ENCODE measurements at regions not wholly inside any gene's neighbourhood (a gene's known extent, or its start where the extent isn't known, plus 50 kb on each side); places are given as distances from the start of the nearest gene placed in this dataset.

DNA sequence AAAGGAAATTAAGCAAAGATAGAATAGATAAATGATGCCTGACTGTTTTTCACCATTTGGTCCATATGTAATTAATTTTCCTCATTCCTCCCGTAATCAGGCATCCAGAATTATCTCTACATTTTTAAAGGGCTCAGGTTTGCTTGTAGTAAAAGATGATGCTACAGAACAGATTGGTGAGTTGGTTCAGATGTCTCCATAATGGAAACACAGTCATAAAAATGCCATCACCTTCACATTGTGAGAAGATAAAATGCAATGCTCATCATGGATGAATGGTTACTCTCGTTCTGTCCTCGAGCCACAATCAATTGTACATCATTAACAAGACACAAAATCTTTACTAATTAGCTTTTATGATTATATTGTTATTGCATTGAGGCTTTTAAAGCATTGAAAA lies 64.9 kb upstream of the CELF2 start:
- Histone ChIP-seq H2BK5ac (ENCODE audit: low read length) (no peak overlapping the region), H3K18ac (ENCODE audit: low read length) (no peak overlapping the region), H4K8ac (ENCODE audit: low read depth, low read length) (no peak overlapping the region), H2BK15ac (replicated peaks; ENCODE audit: low read depth) (no peak overlapping the region), H3K4me2 (ENCODE audit: low read length) (no peak overlapping the region), H3K79me1 (ENCODE audit: low read length) (no peaks in the 10 kb centered on the region), H2BK120ac (ENCODE audit: low read depth, low read length) (no peak overlapping the region), H4K5ac (ENCODE audit: low read length) (no peak overlapping the region), H3K36me3 (ENCODE audit: control insufficient read depth, insufficient read depth, low read length) (no peaks in the 10 kb centered on the region), H3K79me2 (ENCODE audit: control insufficient read depth, insufficient read depth, low read length) (no peaks in the 10 kb centered on the region), H3K56ac (ENCODE audit: low read length) (no peak overlapping the region), H3K27ac (ENCODE audit: low read depth, low read length) (no peak overlapping the region), H3K4ac (ENCODE audit: low read depth, low read length) (no peak overlapping the region), H3K4me1 (ENCODE audit: control insufficient read depth, low read depth, low read length) (no peaks in the 10 kb centered on the region), H3K9ac (ENCODE audit: low read length) (no peak overlapping the region), H3K4me3 (ENCODE audit: low read length) (no peak overlapping the region), H2AK5ac (ENCODE audit: low read length) (no peak overlapping the region), H3K27me3 (ENCODE audit: insufficient read depth, low read length, poor library complexity) (no peaks in the 10 kb centered on the region), H3K23ac (ENCODE audit: low read length) (no peak overlapping the region)
- DNase-seq, result no peak
- WGBS (ENCODE audit: extremely low coverage, insufficient coverage, low lambda C conversion rate), result no CpG with 5 or more reads among the region's 3 CpGs

DNA sequence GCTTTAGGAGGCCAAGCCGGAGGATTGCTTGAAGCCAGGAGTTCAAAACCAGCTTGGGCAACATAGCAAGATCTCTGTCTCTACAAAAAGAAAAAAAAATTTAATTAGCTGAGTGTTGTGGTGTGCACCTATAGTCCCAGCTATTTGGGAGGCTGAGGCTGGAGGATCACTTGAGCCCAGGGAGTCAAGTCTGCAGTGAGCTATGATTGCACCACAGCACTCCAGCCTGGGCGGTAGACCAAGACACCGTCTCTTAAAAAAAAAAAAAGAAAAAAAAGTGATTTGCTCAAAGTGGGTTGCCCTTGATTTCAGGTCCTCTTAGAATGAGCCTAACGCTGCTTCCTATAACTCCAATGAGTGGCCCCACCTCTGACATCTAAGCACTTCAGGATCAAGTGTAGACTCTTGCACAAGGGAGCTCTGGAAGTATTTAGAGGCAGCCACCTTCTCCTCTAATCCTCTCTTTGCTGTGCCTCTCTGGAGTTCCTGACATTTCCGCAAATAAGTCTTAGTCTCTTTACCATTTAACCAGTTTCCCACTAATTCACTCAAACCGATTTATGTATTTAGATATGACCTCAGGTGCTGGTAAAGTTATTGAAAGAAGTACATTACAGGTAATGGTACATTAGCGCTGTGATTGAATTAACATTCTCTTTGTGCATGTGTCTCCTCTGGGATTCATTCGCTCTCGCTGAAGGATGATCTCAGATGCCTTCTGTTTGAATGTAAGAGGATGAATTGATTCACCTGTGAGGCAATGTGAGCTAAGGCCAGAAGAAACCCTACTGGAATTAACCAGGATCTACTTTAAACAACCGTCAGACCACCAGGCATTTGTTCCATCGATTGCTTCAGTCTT lies 60.8 kb upstream of the CELF2 start:
- no CpG with 5 or more reads among the region's 11 CpGs for WGBS (ENCODE audit: extremely low coverage, insufficient coverage, low lambda C conversion rate)
- Histone ChIP-seq H3K27ac (ENCODE audit: low read depth, low read length) (no peak overlapping the region), H2BK5ac (ENCODE audit: low read length) (no peak overlapping the region)

DNA sequence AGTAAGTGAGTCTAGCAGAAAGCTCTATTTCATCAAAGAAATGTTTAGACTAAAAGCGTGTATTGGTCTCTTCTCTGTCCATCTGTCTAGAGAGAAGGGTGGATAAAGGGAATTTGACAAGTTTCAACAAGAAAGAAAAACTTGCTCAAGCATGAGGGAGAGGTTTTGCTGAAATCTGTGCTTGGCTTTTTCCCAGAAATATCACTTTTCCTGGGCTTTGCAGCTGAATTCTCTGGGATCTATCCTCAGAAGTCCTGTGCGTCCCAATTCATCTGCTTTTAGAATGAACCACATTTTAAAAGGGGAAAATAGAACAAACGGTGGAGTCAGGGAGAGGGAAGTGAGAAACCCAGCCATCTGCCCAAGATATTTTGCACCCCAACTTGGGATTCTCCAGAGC lies 59.6 kb upstream of the CELF2 start:
- no CpG with 5 or more reads among the region's 3 CpGs for WGBS (ENCODE audit: extremely low coverage, insufficient coverage, low lambda C conversion rate)

More for the DNA sequence above, 60.8 kb upstream of the CELF2 start:
- no peaks in the 10 kb centered on the region for H3K79me1 ChIP-seq (ENCODE audit: low read length)
- no peak overlapping the region for H3K9ac ChIP-seq (ENCODE audit: low read length)
- no peak overlapping the region for H3K4me2 ChIP-seq (ENCODE audit: low read length)
- H3K4me1 ChIP-seq (ENCODE audit: control insufficient read depth, low read depth, low read length), result no peaks in the 10 kb centered on the region
- DNase-seq, result no peak
- no peak overlapping the region for H2BK15ac ChIP-seq (replicated peaks; ENCODE audit: low read depth)
- no peak overlapping the region for H3K4ac ChIP-seq (ENCODE audit: low read depth, low read length)
- H3K56ac ChIP-seq (ENCODE audit: low read length), result no peak overlapping the region
- H3K79me2 ChIP-seq (ENCODE audit: control insufficient read depth, insufficient read depth, low read length), result no peaks in the 10 kb centered on the region
- H3K27me3 ChIP-seq (ENCODE audit: insufficient read depth, low read length, poor library complexity), result no peaks in the 10 kb centered on the region
- no peak overlapping the region for H4K8ac ChIP-seq (ENCODE audit: low read depth, low read length)
- no peak overlapping the region for H3K4me3 ChIP-seq (ENCODE audit: low read length)
- H3K23ac ChIP-seq (ENCODE audit: low read length), result no peak overlapping the region
- no peak overlapping the region for H3K18ac ChIP-seq (ENCODE audit: low read length)
- H2AK5ac ChIP-seq (ENCODE audit: low read length), result no peak overlapping the region
- H2BK120ac ChIP-seq (ENCODE audit: low read depth, low read length), result no peak overlapping the region
- H4K5ac ChIP-seq (ENCODE audit: low read length), result no peak overlapping the region
- no peaks in the 10 kb centered on the region for H3K36me3 ChIP-seq (ENCODE audit: control insufficient read depth, insufficient read depth, low read length)

DNA sequence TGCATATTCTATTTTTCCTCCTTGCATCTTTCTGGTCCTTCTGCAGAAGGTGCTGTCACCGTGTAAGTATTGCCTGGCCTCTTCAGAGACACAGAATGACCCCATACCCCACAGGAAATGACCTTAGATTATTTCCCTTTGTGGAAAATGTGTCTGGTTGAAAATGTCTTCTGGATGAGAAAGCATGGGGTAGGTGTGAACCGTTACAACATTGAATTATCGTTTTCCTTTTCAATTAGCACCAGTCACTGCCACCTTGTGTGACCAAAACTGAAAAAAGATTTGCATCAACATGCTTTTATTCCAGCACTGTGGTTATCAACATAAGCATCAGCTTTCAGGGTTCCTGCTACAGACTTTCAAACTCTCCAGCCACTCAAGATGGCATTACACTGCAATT lies 58.0 kb upstream of the CELF2 start:
- no peak overlapping the region for H3K56ac ChIP-seq (ENCODE audit: low read length)
- H3K79me1 ChIP-seq (ENCODE audit: low read length), result no peaks in the 10 kb centered on the region
- H2AK5ac ChIP-seq (ENCODE audit: low read length), result no peak overlapping the region
- H3K4me3 ChIP-seq (ENCODE audit: low read length), result no peak overlapping the region
- H4K8ac ChIP-seq (ENCODE audit: low read depth, low read length), result no peak overlapping the region
- WGBS (ENCODE audit: extremely low coverage, insufficient coverage, low lambda C conversion rate), result no CpG with 5 or more reads among the region's 3 CpGs
- no peak overlapping the region for H3K27ac ChIP-seq (ENCODE audit: low read depth, low read length)
- H3K18ac ChIP-seq (ENCODE audit: low read length), result no peak overlapping the region
- H4K5ac ChIP-seq (ENCODE audit: low read length), result no peak overlapping the region
- no peak overlapping the region for H2BK5ac ChIP-seq (ENCODE audit: low read length)
- no peaks in the 10 kb centered on the region for H3K36me3 ChIP-seq (ENCODE audit: control insufficient read depth, insufficient read depth, low read length)
- no peak overlapping the region for H2BK15ac ChIP-seq (replicated peaks; ENCODE audit: low read depth)
- no peak overlapping the region for H3K4me2 ChIP-seq (ENCODE audit: low read length)
- no peaks in the 10 kb centered on the region for H3K4me1 ChIP-seq (ENCODE audit: control insufficient read depth, low read depth, low read length)
- H3K27me3 ChIP-seq (ENCODE audit: insufficient read depth, low read length, poor library complexity), result no peaks in the 10 kb centered on the region
- no peaks in the 10 kb centered on the region for H3K79me2 ChIP-seq (ENCODE audit: control insufficient read depth, insufficient read depth, low read length)
- no peak overlapping the region for H3K9ac ChIP-seq (ENCODE audit: low read length)
- no peak overlapping the region for H3K23ac ChIP-seq (ENCODE audit: low read length)
- H2BK120ac ChIP-seq (ENCODE audit: low read depth, low read length), result no peak overlapping the region
- no peak overlapping the region for H3K4ac ChIP-seq (ENCODE audit: low read depth, low read length)
- DNase-seq, result no peak

More for the DNA sequence above, 59.6 kb upstream of the CELF2 start:
- no peak overlapping the region for H3K18ac ChIP-seq (ENCODE audit: low read length)
- no peaks in the 10 kb centered on the region for H3K27me3 ChIP-seq (ENCODE audit: insufficient read depth, low read length, poor library complexity)
- no peak overlapping the region for H3K4me2 ChIP-seq (ENCODE audit: low read length)
- H2BK5ac ChIP-seq (ENCODE audit: low read length), result no peak overlapping the region
- no peak overlapping the region for H3K4me3 ChIP-seq (ENCODE audit: low read length)
- H2BK120ac ChIP-seq (ENCODE audit: low read depth, low read length), result no peak overlapping the region
- no peaks in the 10 kb centered on the region for H3K79me2 ChIP-seq (ENCODE audit: control insufficient read depth, insufficient read depth, low read length)
- H3K79me1 ChIP-seq (ENCODE audit: low read length), result no peaks in the 10 kb centered on the region
- H3K36me3 ChIP-seq (ENCODE audit: control insufficient read depth, insufficient read depth, low read length), result no peaks in the 10 kb centered on the region
- H3K56ac ChIP-seq (ENCODE audit: low read length), result no peak overlapping the region
- no peak for DNase-seq
- no peak overlapping the region for H3K4ac ChIP-seq (ENCODE audit: low read depth, low read length)
- no peak overlapping the region for H4K8ac ChIP-seq (ENCODE audit: low read depth, low read length)
- H3K4me1 ChIP-seq (ENCODE audit: control insufficient read depth, low read depth, low read length), result no peaks in the 10 kb centered on the region
- no peak overlapping the region for H3K23ac ChIP-seq (ENCODE audit: low read length)
- no peak overlapping the region for H3K9ac ChIP-seq (ENCODE audit: low read length)
- H3K27ac ChIP-seq (ENCODE audit: low read depth, low read length), result no peak overlapping the region
- no peak overlapping the region for H2BK15ac ChIP-seq (replicated peaks; ENCODE audit: low read depth)
- no peak overlapping the region for H2AK5ac ChIP-seq (ENCODE audit: low read length)
- no peak overlapping the region for H4K5ac ChIP-seq (ENCODE audit: low read length)

DNA sequence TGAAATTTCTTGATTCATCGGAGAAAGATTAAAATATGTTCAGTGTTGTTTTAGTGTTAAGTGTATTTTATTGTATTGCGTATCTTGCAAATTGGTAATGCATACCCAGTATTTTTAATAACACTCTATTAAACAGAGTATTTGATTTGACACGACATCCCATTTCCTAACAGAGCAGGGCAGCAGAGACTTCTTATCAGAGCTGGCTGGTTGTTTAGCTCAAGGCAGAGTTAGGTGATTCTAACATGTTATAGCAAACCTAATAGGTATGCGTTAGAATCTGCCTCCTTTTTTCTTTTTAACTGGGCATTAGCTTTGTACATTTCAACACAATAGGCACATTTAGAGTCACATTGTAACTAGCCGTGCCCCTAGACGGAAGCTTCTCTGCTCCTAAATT lies 57.1 kb upstream of the CELF2 start:
- Histone ChIP-seq H2AK5ac (ENCODE audit: low read length) (no peak overlapping the region), H3K79me1 (ENCODE audit: low read length) (no peaks in the 10 kb centered on the region), H2BK5ac (ENCODE audit: low read length) (no peak overlapping the region), H4K8ac (ENCODE audit: low read depth, low read length) (no peak overlapping the region), H3K27me3 (ENCODE audit: insufficient read depth, low read length, poor library complexity) (no peaks in the 10 kb centered on the region), H3K4me3 (ENCODE audit: low read length) (no peak overlapping the region), H3K36me3 (ENCODE audit: control insufficient read depth, insufficient read depth, low read length) (no peaks in the 10 kb centered on the region), H3K18ac (ENCODE audit: low read length) (no peak overlapping the region), H3K56ac (ENCODE audit: low read length) (no peak overlapping the region), H3K4ac (ENCODE audit: low read depth, low read length) (no peak overlapping the region), H3K23ac (ENCODE audit: low read length) (no peak overlapping the region), H4K5ac (ENCODE audit: low read length) (no peak overlapping the region), H3K27ac (ENCODE audit: low read depth, low read length) (no peak overlapping the region), H3K9ac (ENCODE audit: low read length) (no peak overlapping the region), H2BK120ac (ENCODE audit: low read depth, low read length) (no peak overlapping the region), H3K79me2 (ENCODE audit: control insufficient read depth, insufficient read depth, low read length) (no peaks in the 10 kb centered on the region), H2BK15ac (replicated peaks; ENCODE audit: low read depth) (no peak overlapping the region), H3K4me2 (ENCODE audit: low read length) (no peak overlapping the region), H3K4me1 (ENCODE audit: control insufficient read depth, low read depth, low read length) (no peaks in the 10 kb centered on the region)
- 100% methylated on average over 2 of the region's 6 CpGs for WGBS (ENCODE audit: extremely low coverage, insufficient coverage, low lambda C conversion rate)
- no peak for DNase-seq

DNA sequence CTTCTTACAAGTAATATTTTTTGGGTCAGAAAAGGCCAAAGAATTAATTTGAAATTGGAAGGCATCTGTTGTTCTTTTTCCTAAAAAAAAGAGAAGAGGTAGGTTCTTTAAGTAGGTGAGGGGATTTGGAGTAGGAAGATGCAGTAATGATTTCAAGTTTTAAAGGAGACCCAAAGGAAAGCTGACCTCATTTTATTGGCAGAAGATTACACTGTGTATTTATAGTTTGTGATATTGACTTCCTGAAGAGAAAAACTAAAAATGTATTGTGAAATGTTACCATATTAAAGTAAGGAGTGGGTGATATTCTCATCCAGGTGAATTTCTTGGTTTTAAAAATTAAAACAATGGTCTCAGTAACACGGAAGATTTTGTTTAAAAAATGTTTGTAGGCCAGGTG lies 56.6 kb upstream of the CELF2 start:
- H3K4me1 ChIP-seq (ENCODE audit: control insufficient read depth, low read depth, low read length), result no peaks in the 10 kb centered on the region
- no peak overlapping the region for H3K56ac ChIP-seq (ENCODE audit: low read length)

More for the DNA sequence above, 56.6 kb upstream of the CELF2 start:
- no peak overlapping the region for H4K8ac ChIP-seq (ENCODE audit: low read depth, low read length)
- H3K18ac ChIP-seq (ENCODE audit: low read length), result no peak overlapping the region
- no peak overlapping the region for H2AK5ac ChIP-seq (ENCODE audit: low read length)
- DNase-seq, result no peak
- no peaks in the 10 kb centered on the region for H3K79me2 ChIP-seq (ENCODE audit: control insufficient read depth, insufficient read depth, low read length)
- H3K36me3 ChIP-seq (ENCODE audit: control insufficient read depth, insufficient read depth, low read length), result no peaks in the 10 kb centered on the region
- H4K5ac ChIP-seq (ENCODE audit: low read length), result no peak overlapping the region
- H3K27me3 ChIP-seq (ENCODE audit: insufficient read depth, low read length, poor library complexity), result no peaks in the 10 kb centered on the region
- H3K23ac ChIP-seq (ENCODE audit: low read length), result no peak overlapping the region
- no peak overlapping the region for H2BK5ac ChIP-seq (ENCODE audit: low read length)
- no peak overlapping the region for H3K27ac ChIP-seq (ENCODE audit: low read depth, low read length)
- H3K4me3 ChIP-seq (ENCODE audit: low read length), result no peak overlapping the region
- no peak overlapping the region for H2BK15ac ChIP-seq (replicated peaks; ENCODE audit: low read depth)
- no peak overlapping the region for H3K9ac ChIP-seq (ENCODE audit: low read length)
- WGBS (ENCODE audit: extremely low coverage, insufficient coverage, low lambda C conversion rate), result no CpG with 5 or more reads among the region's 1 CpG
- no peak overlapping the region for H3K4ac ChIP-seq (ENCODE audit: low read depth, low read length)
- H2BK120ac ChIP-seq (ENCODE audit: low read depth, low read length), result no peak overlapping the region
- H3K4me2 ChIP-seq (ENCODE audit: low read length), result no peak overlapping the region
- H3K79me1 ChIP-seq (ENCODE audit: low read length), result no peaks in the 10 kb centered on the region

All from mesendoderm (in vitro differentiated cells).